Frontal cortex (tissue), 3 donors: ENCODE measurements at regions not wholly inside any gene's neighbourhood (a gene's known extent, or its start where the extent isn't known, plus 50 kb on each side); places are given as distances from the start of the nearest gene placed in this dataset.
A peak's percentile ranks its signal among the peaks of the same experiment; 100 is the strongest.

Experiments used
- DNase-seq, 2 donors: peaks; one replicate each; pipeline ENCODE4 v3.0.0; 2012; ENCODE audit warnings: low spot score in 2 of 2
- FAIRE-seq: peaks from 2 replicates; lab custom pipeline; 2012; peaks lifted over from hg19 to GRCh38; lab: Jason Lieb, UNC
- donor health status: control.
- donor health status: control.
- donor health status: control.

DNA sequence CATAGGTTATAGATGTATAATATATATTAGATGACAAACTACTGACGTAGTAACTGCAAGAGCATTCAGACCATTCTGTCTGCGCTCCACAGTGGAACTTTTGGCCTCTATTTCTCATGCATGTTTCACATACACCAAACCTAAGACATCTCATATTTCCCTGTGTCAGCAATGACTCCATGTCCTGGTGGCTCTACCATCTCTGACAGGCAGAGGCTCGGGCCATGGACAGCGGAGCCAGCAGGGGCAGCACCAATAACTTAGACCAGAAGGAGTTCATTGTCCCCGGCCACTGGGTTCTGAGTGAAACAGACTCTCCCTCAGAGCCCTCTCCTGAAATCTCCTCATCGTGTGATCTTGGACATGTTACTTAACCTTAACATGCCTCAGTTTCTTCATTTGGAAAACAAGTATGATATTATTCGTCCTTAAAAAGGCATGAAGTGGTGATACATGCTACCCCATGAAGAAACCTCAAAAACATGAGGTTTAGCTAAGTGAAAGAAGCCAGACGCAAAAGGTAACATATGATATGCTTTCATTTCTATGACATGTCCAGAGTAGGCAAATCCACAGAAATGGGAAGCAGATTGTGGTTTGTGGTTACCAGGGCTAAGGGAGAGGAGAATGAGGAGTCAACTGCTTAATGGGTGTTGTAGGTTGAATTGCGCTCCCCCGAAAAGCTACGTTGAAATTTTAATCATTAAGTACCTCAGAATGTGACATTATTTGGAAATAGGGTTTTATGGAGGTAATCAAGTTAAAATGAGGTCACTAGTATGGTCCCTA lies 564.0 kb upstream of the JARID2 start:
- no peak for FAIRE-seq
- DNase-seq = no peak

- DNase-seq = no peak
- no peak for FAIRE-seq
Measured at GRCh38 chr6:14682812-14683211, 563.1 kb upstream of the JARID2 start.

- no peak for DNase-seq
Measured at GRCh38 chr6:14689639-14690038, 556.2 kb upstream of the JARID2 start.

GRCh38 chr6:14690120-14691056 lies 555.5 kb upstream of the JARID2 start:
- FAIRE-seq = no peak
- no peak for DNase-seq

More at GRCh38 chr6:14689639-14690038, 556.2 kb upstream of the JARID2 start:
- no peak for FAIRE-seq

DNA sequence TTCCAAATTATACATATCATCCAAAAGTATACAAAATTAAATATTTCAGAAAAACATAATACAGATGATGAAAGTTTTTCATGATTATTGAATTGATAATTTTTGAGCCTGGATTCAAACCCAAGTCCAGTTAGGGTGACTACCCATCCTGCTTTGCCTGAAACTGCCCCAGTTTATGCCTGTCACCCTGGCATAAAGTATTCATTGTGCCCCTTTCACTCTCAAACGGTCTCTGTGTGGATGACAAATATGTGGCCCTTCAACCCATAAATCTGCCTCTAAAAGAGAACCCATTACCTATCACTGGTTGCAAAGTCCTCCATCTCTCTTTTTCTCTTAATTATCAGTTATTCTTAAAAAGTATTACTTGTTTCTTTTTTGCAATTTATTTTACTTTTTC lies 553.7 kb upstream of the JARID2 start:
- FAIRE-seq = no peak
- no peak for DNase-seq

GRCh38 chr6:14693301-14694192 lies 552.3 kb upstream of the JARID2 start:
- DNase-seq (no peak), FAIRE-seq (no peak)

- FAIRE-seq = no peak
- DNase-seq = no peak
Measured at GRCh38 chr6:14694308-14694707, 551.6 kb upstream of the JARID2 start.

DNA sequence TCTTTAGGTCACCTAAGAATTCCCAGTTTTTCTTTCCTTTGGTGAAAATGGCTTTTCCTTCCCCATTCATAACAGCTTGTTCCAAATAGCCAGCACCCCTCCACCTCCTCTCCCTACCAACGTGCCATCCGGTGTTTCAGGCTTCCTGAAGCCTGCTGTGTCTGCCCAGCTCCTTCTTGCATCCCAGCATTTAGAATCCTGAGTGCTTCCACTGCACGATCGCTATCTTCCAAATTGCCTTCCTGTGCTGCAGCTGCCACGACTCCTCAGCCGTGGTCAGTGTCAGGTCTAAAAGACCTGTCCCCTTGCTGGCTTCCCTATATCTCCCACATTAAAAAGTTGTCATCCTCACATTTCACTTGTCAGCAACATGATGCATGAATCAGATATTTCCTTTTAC lies 550.3 kb upstream of the JARID2 start:
- FAIRE-seq (no peak), DNase-seq (no peak)

- DNase-seq (no peak), FAIRE-seq (no peak)
Measured at GRCh38 chr6:14696367-14696766, 549.5 kb upstream of the JARID2 start.

DNA sequence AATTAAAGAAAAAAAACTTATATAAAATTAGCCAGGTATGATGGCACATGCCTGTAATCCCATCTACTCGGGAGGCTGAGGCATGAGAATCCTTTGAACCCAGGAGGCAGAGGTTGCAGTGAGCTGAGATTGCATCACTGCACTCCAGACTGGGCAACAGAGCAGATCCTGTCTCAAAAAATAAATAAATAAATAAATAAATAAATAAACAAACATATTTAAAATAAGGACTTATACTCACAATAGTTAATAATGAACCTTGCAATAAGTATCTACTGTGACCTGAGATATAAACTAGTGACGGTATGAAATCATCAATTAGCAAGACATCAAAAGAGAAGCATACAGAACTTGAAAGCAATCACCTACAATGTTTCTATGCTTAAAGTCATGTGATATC lies 548.4 kb upstream of the JARID2 start:
- FAIRE-seq = no peak

DNA sequence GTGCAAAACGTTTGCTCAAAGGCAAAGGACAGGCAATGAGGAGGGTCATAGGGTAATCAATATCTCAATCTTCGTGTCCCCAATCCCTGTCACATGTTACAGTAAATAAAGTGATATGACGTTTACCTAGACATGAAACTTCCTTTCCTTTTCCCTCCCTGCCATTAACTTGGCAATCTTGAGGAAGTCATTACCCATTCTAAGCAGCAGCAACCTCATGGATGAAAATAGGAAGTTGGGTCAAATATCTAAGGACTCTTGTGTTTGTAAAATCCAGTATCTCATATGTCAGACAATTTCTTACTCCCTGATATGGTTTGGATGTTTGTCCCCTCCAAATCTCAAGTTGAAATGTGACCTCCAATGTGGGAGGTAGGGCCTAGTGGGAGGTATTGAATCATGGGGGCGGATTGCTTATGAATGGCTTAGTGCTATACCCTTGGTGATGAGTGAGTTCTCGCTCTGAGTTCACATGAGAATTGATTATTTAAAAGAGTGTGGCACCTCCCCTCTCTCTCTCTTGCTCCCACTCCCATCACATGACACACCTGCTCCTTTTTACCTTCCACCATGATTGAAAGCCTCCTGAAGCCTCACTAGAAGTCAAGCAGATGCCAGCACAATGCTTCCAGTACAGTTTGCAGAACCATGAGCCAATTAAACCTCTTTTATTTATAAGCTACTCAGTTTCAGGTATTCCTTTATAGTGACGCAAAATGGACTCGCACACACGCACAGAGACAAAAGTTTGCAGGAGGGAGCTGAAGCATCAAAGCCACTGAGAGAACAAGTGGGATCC lies 545.9 kb upstream of the JARID2 start:
- DNase-seq = no peak
- FAIRE-seq = no peak

More for the DNA sequence above, 548.4 kb upstream of the JARID2 start:
- no peak for DNase-seq

DNA sequence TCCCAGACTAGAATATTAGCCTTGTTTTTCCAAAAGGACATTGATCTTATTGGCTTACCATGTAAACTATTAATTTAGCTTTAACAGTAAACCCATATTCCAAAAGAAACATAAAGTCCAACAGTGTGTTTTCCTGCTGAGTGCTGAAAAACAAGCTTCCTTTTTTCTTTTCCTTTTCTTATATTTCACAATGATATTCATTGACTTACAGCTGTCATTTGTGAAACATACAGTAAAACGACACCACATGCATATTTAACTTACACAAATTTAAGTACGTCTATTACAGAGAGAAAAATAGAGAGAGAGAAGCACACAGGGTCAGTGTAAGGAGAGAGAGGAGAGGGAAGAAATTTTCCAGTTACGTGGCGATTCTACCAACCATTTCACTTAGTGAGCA lies 543.9 kb upstream of the JARID2 start:
- DNase-seq (no peak), FAIRE-seq (no peak)

GRCh38 chr6:14702678-14703077 lies 543.2 kb upstream of the JARID2 start:
- no peak for DNase-seq
- FAIRE-seq = no peak

DNA sequence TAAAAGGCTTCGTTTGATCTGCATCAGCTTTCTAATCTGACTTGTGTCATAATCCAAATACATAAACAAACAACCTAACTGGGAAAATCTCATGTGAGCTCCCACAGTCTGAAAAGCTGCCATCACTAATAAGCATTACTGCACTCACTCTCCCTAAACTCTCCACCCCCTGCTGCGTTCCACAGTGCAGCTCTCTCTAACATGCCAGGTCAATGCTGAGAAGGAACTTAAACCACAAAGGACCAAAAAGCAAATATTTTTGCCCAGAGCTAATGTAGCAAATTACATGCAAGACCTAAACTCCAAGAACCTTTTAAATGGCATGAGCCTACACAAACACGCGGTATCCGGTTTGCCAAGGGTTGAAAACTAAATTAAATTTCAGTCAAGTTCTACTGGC lies 542.3 kb upstream of the JARID2 start:
- FAIRE-seq (no peak), DNase-seq (no peak)

- FAIRE-seq = no peak
Measured at GRCh38 chr6:14704383-14705271, 541.2 kb upstream of the JARID2 start.

GRCh38 chr6:14705841-14706377 lies 540.0 kb upstream of the JARID2 start:
- DNase-seq (no peak), FAIRE-seq (no peak)

More at GRCh38 chr6:14704383-14705271, 541.2 kb upstream of the JARID2 start:
- DNase-seq = no peak

DNA sequence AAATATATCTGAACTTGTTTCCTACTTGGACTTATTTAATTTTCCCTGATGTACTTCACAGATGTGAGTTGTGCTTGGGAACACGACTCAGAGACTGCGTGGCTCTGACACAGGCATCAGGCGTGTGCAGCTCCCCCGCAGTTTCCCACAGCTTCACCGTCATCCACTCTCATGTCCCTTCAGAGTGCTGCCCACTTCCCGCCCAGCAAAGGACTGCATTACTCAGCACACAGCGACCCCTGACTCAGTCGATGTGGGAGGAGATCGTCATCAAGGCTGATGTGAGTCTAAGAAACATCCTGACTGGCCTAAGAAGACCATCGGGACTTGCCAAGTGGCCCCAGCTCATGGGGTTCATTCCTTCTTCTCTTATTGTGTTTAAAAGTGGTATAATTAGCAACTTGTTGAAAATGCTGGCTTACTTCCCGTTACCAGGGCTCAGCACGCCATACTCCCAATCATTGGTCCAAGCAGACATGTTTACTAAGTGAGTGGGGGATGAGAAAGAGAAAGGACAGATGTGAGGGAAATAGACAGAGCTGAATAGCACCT lies 539.4 kb upstream of the JARID2 start:
- FAIRE-seq = no peak
- peak in 1 of 2 donors; percentile 37 for DNase-seq

DNA sequence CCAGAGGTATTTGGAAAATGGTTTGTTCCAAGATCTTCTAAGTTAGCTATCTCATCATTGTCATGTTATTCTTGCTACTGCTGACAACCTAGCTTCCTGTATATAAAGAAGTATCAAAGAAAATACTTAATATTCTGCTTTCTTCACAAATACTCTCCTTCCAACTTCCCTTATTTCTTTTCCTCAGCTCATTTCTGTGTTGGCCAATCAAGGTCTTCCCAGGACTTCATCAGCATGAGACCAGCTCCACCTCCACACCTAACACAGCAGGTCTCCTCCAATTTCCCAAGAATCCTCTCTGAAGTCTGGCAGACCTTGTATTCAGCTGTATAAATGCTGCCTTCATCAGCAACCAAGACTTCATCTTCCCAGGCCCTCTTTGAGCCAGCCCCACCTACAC lies 538.6 kb upstream of the JARID2 start:
- FAIRE-seq = no peak

More for the DNA sequence above, 538.6 kb upstream of the JARID2 start:
- DNase-seq = no peak
